GM20000 (cell line): ENCODE measurements at regions not wholly inside any gene's neighbourhood (a gene's known extent, or its start where the extent isn't known, plus 50 kb on each side); places are given as distances from the start of the nearest gene placed in this dataset.
"Not testable (repeated sequence)": the region's sequence is repeated elsewhere in the genome, so short reads cannot be mapped to it uniquely, and the experiment has no call there.

Experiments
- DNase-seq: peaks from one replicate; pipeline ENCODE4 v3.0.0; 2012; ENCODE audit warnings: low spot score
- CTCF ChIP-seq: IDR thresholded peaks from 2 replicates; pipeline ENCODE4 v1.5.1; 2012; ENCODE audit warnings: mild to moderate bottlenecking, control low read depth; ENCODE audit errors: extremely low read depth, missing control alignments

GRCh38 chr3:98657457-98657856 is 64.0 kb upstream of the CPOX start:
- peak; percentile 13 for TF ChIP-seq CTCF
- DNase-seq = peak; percentile 54

- DNase-seq = no peak
- TF ChIP-seq CTCF = no peak
These were observed 69.3 kb upstream of the CPOX start for GRCh38 chr3:98662699-98663098.

DNA sequence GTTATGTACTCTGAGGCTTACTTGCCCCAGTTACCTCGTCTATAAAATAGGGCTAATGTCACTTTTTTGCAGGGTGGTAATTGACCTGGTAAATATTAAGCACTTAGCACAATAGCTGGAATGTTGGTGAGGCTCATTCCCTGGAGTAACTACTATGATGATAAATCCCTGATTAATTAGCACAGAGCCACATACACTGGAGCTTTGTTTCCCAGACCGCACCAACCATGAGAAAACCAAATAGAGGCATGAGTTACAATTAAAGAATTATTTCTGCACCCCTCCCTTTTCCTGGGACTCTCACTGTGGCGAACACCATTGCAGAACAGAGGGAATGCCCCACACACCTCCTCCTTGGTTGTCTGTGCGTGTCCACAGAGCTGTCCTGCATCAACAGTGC is 76.6 kb upstream of the CPOX start:
- DNase-seq = no peak
- TF ChIP-seq CTCF = no peak

GRCh38 chr3:98679986-98680385 is 83.2 kb upstream of the ST3GAL6 start:
- TF ChIP-seq CTCF = no peak
- DNase-seq = no peak

GRCh38 chr3:98680723-98681122 is 82.4 kb upstream of the ST3GAL6 start:
- TF ChIP-seq CTCF = no peak
- DNase-seq = no peak

DNA sequence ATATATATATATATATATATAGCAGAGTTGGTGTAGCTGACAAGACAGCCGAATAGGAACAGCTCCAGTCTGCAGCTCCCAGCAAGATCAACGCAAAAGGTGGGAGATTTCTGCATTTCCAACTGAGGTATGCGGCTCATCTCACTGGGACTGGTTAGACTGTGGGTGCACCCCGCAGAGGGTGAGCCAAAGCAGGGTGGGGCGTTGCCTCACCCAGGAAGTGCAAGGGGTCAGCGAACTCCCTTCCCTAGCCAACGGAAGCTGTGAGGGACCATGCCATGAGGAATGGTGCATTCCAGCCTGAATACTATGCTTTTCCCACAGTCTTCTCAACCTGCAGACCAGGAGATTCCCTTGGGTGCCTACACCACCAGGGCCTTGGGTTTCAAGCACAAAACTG is 81.7 kb upstream of the ST3GAL6 start:
- DNase-seq = no peak
- TF ChIP-seq CTCF = no peak

DNA sequence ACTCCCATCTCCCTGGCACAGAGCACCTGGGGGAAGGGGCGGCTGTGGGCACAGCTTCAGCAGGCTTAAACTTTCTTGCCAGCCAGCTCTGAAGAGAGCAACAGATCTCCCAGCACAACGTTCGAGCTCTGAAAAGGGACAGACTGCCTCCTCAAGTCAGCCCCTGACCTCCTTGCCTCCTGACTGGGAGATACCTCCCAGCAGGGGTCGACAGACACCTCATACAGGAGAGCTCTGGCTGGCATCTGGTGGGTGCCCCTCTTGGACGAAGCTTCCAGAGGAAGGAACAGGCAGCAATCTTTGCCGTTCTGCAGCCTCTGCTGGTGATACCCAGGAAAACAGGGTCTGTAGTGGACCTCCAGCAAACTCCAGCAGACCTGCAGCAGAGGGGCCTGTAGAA is 80.7 kb upstream of the ST3GAL6 start:
- not testable (repeated sequence) for DNase-seq

DNA sequence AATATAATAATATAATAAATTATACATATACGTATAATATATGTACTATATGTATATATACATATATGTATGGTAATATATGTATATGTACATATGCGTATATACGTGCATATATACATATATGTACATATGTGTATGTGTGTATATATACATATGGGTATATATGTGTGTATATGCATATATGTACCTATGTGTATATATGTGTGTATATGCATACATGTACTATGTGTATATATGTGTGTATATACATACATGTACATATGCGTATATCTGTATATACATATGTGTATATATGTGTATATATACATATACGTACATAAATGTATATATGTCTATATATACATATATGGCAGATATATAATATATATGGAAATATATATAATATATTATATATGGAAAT is 74.8 kb upstream of the ST3GAL6 start:
- TF ChIP-seq CTCF = no peak
- DNase-seq = no peak
